ENCODE measurements at regions not wholly inside any gene's neighbourhood (a gene's known extent, or its start where the extent isn't known, plus 50 kb on each side); places are given as distances from the start of the nearest gene placed in this dataset.

DNA sequence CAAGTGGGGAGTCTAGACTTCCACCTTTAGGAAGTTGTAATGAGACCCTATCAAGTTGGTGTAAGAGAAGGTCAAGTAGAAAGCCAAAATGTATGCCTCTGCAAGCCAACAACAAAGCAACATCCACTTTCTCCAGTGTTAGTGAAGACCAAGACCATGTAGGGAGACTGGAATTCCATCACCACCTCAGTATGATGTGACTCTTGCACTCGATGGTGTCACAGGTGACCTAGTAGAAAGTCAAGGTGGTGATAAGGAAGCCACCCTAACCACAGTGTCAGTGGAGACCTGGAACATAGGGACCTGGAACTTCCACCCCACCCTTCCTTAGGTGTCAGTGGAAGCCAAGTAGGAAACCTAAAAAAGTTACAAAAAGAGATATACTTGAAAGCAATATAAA is 278.1 kb upstream of the KCNMB2 start:
- TF ChIP-seq, protein P1, sequence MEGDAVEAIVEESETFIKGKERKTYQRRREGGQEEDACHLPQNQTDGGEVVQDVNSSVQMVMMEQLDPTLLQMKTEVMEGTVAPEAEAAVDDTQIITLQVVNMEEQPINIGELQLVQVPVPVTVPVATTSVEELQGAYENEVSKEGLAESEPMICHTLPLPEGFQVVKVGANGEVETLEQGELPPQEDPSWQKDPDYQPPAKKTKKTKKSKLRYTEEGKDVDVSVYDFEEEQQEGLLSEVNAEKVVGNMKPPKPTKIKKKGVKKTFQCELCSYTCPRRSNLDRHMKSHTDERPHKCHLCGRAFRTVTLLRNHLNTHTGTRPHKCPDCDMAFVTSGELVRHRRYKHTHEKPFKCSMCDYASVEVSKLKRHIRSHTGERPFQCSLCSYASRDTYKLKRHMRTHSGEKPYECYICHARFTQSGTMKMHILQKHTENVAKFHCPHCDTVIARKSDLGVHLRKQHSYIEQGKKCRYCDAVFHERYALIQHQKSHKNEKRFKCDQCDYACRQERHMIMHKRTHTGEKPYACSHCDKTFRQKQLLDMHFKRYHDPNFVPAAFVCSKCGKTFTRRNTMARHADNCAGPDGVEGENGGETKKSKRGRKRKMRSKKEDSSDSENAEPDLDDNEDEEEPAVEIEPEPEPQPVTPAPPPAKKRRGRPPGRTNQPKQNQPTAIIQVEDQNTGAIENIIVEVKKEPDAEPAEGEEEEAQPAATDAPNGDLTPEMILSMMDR (conservative IDR thresholded peaks at IDR 0.05): no peak
- no peak for TF ChIP-seq ZFX (IDR thresholded peaks at IDR 0.05)

All from C4-2B (cell line).